Retinal pigment epithelial cell (primary cell): ENCODE measurements at regions not wholly inside any gene's neighbourhood (a gene's known extent, or its start where the extent isn't known, plus 50 kb on each side); places are given as distances from the start of the nearest gene placed in this dataset.

ENCODE experiments used
- DNase-seq: peaks from one replicate; pipeline ENCODE4 v3.0.0-alpha.2; 2010; ENCODE audit warnings: low read depth
- H3K4me3 ChIP-seq: 2 replicates; pipeline ENCODE4 v1.5.1; 2011; ENCODE audit warnings: mild to moderate bottlenecking, low read length, control low read depth, moderate library complexity
- CTCF ChIP-seq: conservative IDR thresholded peaks from 2 replicates; pipeline ENCODE4 v1.5.1; 2011; ENCODE audit warnings: low read depth, low read length, control low read depth, inconsistent platforms

- DNase-seq: no peak
- H3K4me3 ChIP-seq: no peak overlapping the region
- TF ChIP-seq CTCF: no peak
Measured at GRCh38 chr14:84108746-84109457, 1421.0 kb upstream of the FLRT2 start.

- H3K4me3 ChIP-seq: no peak overlapping the region
- no peak for DNase-seq
- no peak for TF ChIP-seq CTCF
Measured at GRCh38 chr14:84112589-84112988, 1417.4 kb upstream of the FLRT2 start.

- no peak for TF ChIP-seq CTCF
- no peak for DNase-seq
Measured at GRCh38 chr14:84125676-84126075, 1404.3 kb upstream of the FLRT2 start.

GRCh38 chr14:84127495-84127894 is 1402.4 kb upstream of the FLRT2 start:
- no peak for TF ChIP-seq CTCF
- DNase-seq: no peak
- H3K4me3 ChIP-seq: no peak overlapping the region

More at GRCh38 chr14:84125676-84126075, 1404.3 kb upstream of the FLRT2 start:
- no peak overlapping the region for H3K4me3 ChIP-seq

- no peak for DNase-seq
- TF ChIP-seq CTCF: no peak
- H3K4me3 ChIP-seq: no peak overlapping the region
Measured at GRCh38 chr14:84128050-84128449, 1401.9 kb upstream of the FLRT2 start.

GRCh38 chr14:84129007-84129406 is 1400.9 kb upstream of the FLRT2 start:
- no peak for DNase-seq
- no peak overlapping the region for H3K4me3 ChIP-seq
- no peak for TF ChIP-seq CTCF

- no peak for TF ChIP-seq CTCF
- H3K4me3 ChIP-seq: no peak overlapping the region
- DNase-seq: no peak
Measured at GRCh38 chr14:84129941-84130340, 1400.0 kb upstream of the FLRT2 start.
